Osteocyte (in vitro differentiated cells): ENCODE measurements at regions not wholly inside any gene's neighbourhood (a gene's known extent, or its start where the extent isn't known, plus 50 kb on each side); places are given as distances from the start of the nearest gene placed in this dataset.

Experiments used
- DNase-seq: peaks from one replicate; pipeline ENCODE4 v3.0.0; 2021; ENCODE audit warnings: mixed read lengths; ENCODE audit not compliant: unreplicated experiment; ENCODE audit errors: extremely low spot score
- H3K27ac Mint-ChIP-seq: one replicate; pipeline ENCODE4 v1.8.0; 2021; ENCODE audit warnings: mild to moderate bottlenecking, mixed read lengths; ENCODE audit not compliant: unreplicated experiment
- H3K27me3 Mint-ChIP-seq: one replicate; pipeline ENCODE4 v1.8.0; 2021; ENCODE audit warnings: mixed read lengths; ENCODE audit not compliant: unreplicated experiment
- H3K36me3 Mint-ChIP-seq: one replicate; pipeline ENCODE4 v1.8.0; 2021; ENCODE audit warnings: mixed read lengths; ENCODE audit not compliant: unreplicated experiment
- H3K4me1 Mint-ChIP-seq: one replicate; pipeline ENCODE4 v1.8.0; 2021; ENCODE audit warnings: mixed read lengths; ENCODE audit not compliant: unreplicated experiment
- H3K4me3 Mint-ChIP-seq: one replicate; pipeline ENCODE4 v1.8.0; 2021; ENCODE audit warnings: mild to moderate bottlenecking, moderate library complexity, mixed read lengths; ENCODE audit not compliant: unreplicated experiment
- H3K9me3 Mint-ChIP-seq: one replicate; pipeline ENCODE4 v1.8.0; 2021; ENCODE audit warnings: mixed read lengths; ENCODE audit not compliant: unreplicated experiment
- TF ChIP-seq, protein P1 (sequence below): fragments of 200-600 bp; sonication (generic); IDR thresholded peaks from 2 replicates; pipeline ENCODE4 v1.5.0; 2021; ENCODE audit warnings: antibody characterized with exemption, mild to moderate bottlenecking, moderate library complexity

DNA sequence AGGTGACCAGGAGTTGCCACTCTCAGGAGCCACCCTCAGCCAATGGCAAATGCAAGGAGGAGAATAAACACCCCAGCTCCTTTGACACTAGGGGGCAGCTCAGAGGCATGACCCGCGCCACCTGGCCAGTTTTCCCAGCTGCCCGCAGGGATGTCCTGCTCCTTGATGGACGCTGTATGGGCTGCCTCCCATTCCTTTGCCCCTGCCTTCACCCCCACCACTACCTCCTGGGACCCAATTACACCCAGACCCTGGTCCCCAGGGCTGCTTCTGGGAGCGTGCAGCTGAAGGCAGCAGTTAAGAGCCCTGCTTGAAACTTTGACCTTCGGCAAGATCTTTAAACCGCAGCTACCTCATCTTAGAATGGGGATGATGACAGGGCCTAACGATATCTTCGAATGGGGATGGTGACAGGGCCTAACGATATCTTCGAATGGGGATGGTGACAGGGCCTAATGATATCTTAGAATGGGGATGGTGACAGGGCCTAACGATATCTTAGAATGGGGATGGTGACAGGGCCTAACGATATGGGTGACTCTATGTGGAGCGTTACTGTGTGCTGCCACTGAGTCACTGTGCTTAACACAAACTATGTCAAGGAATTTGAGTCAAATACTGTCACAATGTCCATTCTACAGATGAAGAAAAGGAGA lies 163.0 kb upstream of the KAZN start:
- H3K4me3 Mint-ChIP-seq, result no peak overlapping the region
- TF ChIP-seq, protein P1, sequence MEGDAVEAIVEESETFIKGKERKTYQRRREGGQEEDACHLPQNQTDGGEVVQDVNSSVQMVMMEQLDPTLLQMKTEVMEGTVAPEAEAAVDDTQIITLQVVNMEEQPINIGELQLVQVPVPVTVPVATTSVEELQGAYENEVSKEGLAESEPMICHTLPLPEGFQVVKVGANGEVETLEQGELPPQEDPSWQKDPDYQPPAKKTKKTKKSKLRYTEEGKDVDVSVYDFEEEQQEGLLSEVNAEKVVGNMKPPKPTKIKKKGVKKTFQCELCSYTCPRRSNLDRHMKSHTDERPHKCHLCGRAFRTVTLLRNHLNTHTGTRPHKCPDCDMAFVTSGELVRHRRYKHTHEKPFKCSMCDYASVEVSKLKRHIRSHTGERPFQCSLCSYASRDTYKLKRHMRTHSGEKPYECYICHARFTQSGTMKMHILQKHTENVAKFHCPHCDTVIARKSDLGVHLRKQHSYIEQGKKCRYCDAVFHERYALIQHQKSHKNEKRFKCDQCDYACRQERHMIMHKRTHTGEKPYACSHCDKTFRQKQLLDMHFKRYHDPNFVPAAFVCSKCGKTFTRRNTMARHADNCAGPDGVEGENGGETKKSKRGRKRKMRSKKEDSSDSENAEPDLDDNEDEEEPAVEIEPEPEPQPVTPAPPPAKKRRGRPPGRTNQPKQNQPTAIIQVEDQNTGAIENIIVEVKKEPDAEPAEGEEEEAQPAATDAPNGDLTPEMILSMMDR, result no peak

DNA sequence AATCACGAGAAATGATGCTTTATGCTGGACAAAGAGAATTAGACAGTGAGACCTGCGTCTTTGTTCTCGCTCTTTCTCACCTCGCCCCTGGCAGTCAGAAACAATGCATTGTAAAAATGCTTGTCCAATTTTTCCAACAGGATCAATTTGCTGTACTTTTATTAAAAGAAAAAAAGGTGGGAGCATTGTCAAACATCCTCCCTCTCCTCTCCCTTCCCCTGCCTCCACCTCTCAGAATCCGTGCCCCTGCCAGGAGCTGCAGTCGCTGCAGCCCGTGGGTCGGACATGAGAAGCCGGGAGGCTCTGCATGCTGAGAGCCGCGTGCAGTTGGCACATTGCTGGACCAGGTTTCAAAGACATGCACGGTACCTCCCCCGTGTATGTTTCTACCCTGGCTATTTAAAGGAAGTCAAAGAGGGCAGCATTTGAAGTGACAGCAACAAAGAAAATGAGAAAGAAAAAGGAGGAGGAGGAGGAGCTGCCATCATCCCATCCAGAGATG lies 161.0 kb upstream of the KAZN start:
- DNase-seq, result no peak
- H3K9me3 Mint-ChIP-seq, result peaks cover 12% of the 10 kb centered on the region
- no peaks in the 10 kb centered on the region for H3K27me3 Mint-ChIP-seq
- H3K27ac Mint-ChIP-seq, result no peak overlapping the region
- H3K4me1 Mint-ChIP-seq, result peaks cover 2% of the 10 kb centered on the region
- no peaks in the 10 kb centered on the region for H3K36me3 Mint-ChIP-seq
- TF ChIP-seq, protein P1, result no peak
- H3K4me3 Mint-ChIP-seq, result no peak overlapping the region

More for the DNA sequence above, 163.0 kb upstream of the KAZN start:
- no peak for DNase-seq
- peaks cover 12% of the 10 kb centered on the region for H3K9me3 Mint-ChIP-seq
- H3K27ac Mint-ChIP-seq, result no peak overlapping the region
- no peaks in the 10 kb centered on the region for H3K27me3 Mint-ChIP-seq
- H3K4me1 Mint-ChIP-seq, result no peaks in the 10 kb centered on the region
- H3K36me3 Mint-ChIP-seq, result no peaks in the 10 kb centered on the region

GRCh38 chr1:14438127-14438769 lies 160.2 kb upstream of the KAZN start:
- no peak overlapping the region for H3K27ac Mint-ChIP-seq
- no peaks in the 10 kb centered on the region for H3K27me3 Mint-ChIP-seq
- no peak for DNase-seq
- H3K4me3 Mint-ChIP-seq, result no peak overlapping the region
- peaks cover 6% of the 10 kb centered on the region for H3K9me3 Mint-ChIP-seq
- peaks cover 2% of the 10 kb centered on the region for H3K4me1 Mint-ChIP-seq
- H3K36me3 Mint-ChIP-seq, result no peaks in the 10 kb centered on the region
- TF ChIP-seq, protein P1, result no peak

- Mint-ChIP-seq H3K27me3 (no peaks in the 10 kb centered on the region), H3K9me3 (peaks cover 4% of the 10 kb centered on the region), H3K4me1 (peaks cover 2% of the 10 kb centered on the region), H3K36me3 (no peaks in the 10 kb centered on the region), H3K27ac (no peak overlapping the region), H3K4me3 (no peak overlapping the region)
- DNase-seq, result no peak
- TF ChIP-seq, protein P1, result no peak
These were observed 159.5 kb upstream of the KAZN start for GRCh38 chr1:14439015-14439414.

GRCh38 chr1:14440166-14440565 lies 158.3 kb upstream of the KAZN start:
- H3K4me3 Mint-ChIP-seq, result no peak overlapping the region
- peaks cover 2% of the 10 kb centered on the region for H3K4me1 Mint-ChIP-seq
- no peak overlapping the region for H3K27ac Mint-ChIP-seq
- TF ChIP-seq, protein P1, result no peak
- no peak for DNase-seq
- no peaks in the 10 kb centered on the region for H3K27me3 Mint-ChIP-seq
- peaks cover 4% of the 10 kb centered on the region for H3K9me3 Mint-ChIP-seq
- no peaks in the 10 kb centered on the region for H3K36me3 Mint-ChIP-seq
